RWPE1 (cell line): ENCODE measurements at regions not wholly inside any gene's neighbourhood (a gene's known extent, or its start where the extent isn't known, plus 50 kb on each side); places are given as distances from the start of the nearest gene placed in this dataset.

Experiments used
- CTCF ChIA-PET: fragments of 350-600 bp; sonication (Branson Sonifier 250); formaldehyde crosslinking; extraction: SDS; loops from one replicate; lab custom pipeline; 2021; lab: Yijun Ruan, JAX
- POLR2A ChIA-PET: fragments of 400-600 bp; formaldehyde crosslinking; extraction: SDS; loops from one replicate; lab custom pipeline; 2020; ENCODE audit warnings: antibody characterized with exemption; ENCODE audit not compliant: low non-redundant PET; lab: Yijun Ruan, JAX
- DNase-seq: peaks from one replicate; pipeline ENCODE4 v3.0.0; 2012; ENCODE audit warnings: low spot score
- H3K27ac ChIP-seq: fragments of 450-650 bp; 2 replicates; pipeline ENCODE4 v1.5.1; 2017
- CTCF ChIP-seq: fragments of 450-650 bp; conservative IDR thresholded peaks from 2 replicates; pipeline ENCODE4 v1.5.1; 2017; ENCODE audit warnings: low read depth, mild to moderate bottlenecking

- no peak for DNase-seq
- ChIA-PET POLR2A (no interaction called here), CTCF (interaction anchor here (0.8 kb wide), 1 partner anchor 185 kb away, joined by 3 read pairs; no protein-coding TSS in a partner anchor)
- no peak overlapping the region for H3K27ac ChIP-seq
- TF ChIP-seq CTCF, result no peak
These were observed 127.1 kb upstream of the SVIL start for GRCh38 chr10:29761916-29762315.

- ChIA-PET CTCF (interaction anchor here (0.7 kb wide), 1 partner anchor 26 kb away, joined by 6 read pairs; no protein-coding TSS in a partner anchor), POLR2A (no interaction called here)
- no peak for TF ChIP-seq CTCF
- no peak for DNase-seq
- no peak overlapping the region for H3K27ac ChIP-seq
These were observed 125.5 kb upstream of the SVIL start for GRCh38 chr10:29760138-29760900.

GRCh38 chr10:29757551-29758297 lies 123.0 kb upstream of the SVIL start:
- ChIA-PET CTCF (interaction anchor here (0.6 to 1.4 kb wide), 3 partner anchors 22 to 130 kb away, joined by 3 read pairs; no protein-coding TSS in a partner anchor), POLR2A (no interaction called here)
- peak overlapping the region; percentile 33; the same call in 1 of the 2 replicates for H3K27ac ChIP-seq
- TF ChIP-seq CTCF, result no peak
- peak; percentile 84 for DNase-seq

GRCh38 chr10:29756451-29756850 lies 121.7 kb upstream of the SVIL start:
- POLR2A ChIA-PET, result no interaction called here
- TF ChIP-seq CTCF, result no peak
- CTCF ChIA-PET, result interaction anchor here (0.9 to 1.4 kb wide), 2 partner anchors 12 to 21 kb away, joined by 3 to 4 read pairs; no protein-coding TSS in a partner anchor
- H3K27ac ChIP-seq, result no peak overlapping the region
- no peak for DNase-seq

- no peak for TF ChIP-seq CTCF
- no peak overlapping the region for H3K27ac ChIP-seq
- CTCF ChIA-PET, result no interaction called here
- no peak for DNase-seq
- POLR2A ChIA-PET, result no interaction called here
These were observed 118.5 kb upstream of the SVIL start for GRCh38 chr10:29753283-29753682.

- CTCF ChIA-PET, result interaction anchor here (0.7 to 0.8 kb wide), 2 partner anchors 60 to 276 kb away, joined by 3 to 4 read pairs; no protein-coding TSS in a partner anchor
- H3K27ac ChIP-seq, result no peak overlapping the region
- DNase-seq, result no peak
- no peak for TF ChIP-seq CTCF
- POLR2A ChIA-PET, result no interaction called here
These were observed 116.9 kb upstream of the SVIL start for GRCh38 chr10:29751684-29752083.
